Psoas muscle (tissue), 7 donors: ENCODE measurements at regions not wholly inside any gene's neighbourhood (a gene's known extent, or its start where the extent isn't known, plus 50 kb on each side); places are given as distances from the start of the nearest gene placed in this dataset.

ENCODE experiments used
- ATAC-seq, 4 donors: fragments of 200-7000 bp; cut with Tn5 transposase; one replicate each; pipeline ENCODE4 v1.9.1; 2020; ENCODE audit warnings: moderate library complexity in 3 of 4, mild to moderate bottlenecking in 2 of 4
- DNase-seq, 2 donors: peaks; one replicate each; pipeline ENCODE4 v3.0.0-alpha.2; 2020
- H3K27ac ChIP-seq: fragments of 200-600 bp; one replicate; pipeline ENCODE4 v1.8.0; 2022
- H3K27me3 ChIP-seq, 3 donors: fragments of 200-600 bp in 1 of 3; one replicate each; pipeline versions ENCODE4 v1.6.1 to v1.8.0; 2013 to 2022; ENCODE audit warnings: low read length in 2 of 3, mild to moderate bottlenecking in 2 of 3, moderate library complexity in 1 of 3; ENCODE audit not compliant: insufficient read depth in 3 of 3
- H3K36me3 ChIP-seq, 2 donors: fragments of 200-600 bp in 1 of 2; one replicate each; pipeline versions ENCODE4 v1.6.1 to v1.8.0; 2013 to 2022; ENCODE audit warnings: low read depth in 1 of 2, mild to moderate bottlenecking in 1 of 2, moderate library complexity in 1 of 2; ENCODE audit not compliant: insufficient read depth in 1 of 2
- H3K4me1 ChIP-seq: fragments of 200-600 bp; one replicate; pipeline ENCODE4 v1.8.0; 2022
- H3K4me3 ChIP-seq: fragments of 200-600 bp; one replicate; pipeline ENCODE4 v1.8.0; 2022; ENCODE audit warnings: mild to moderate bottlenecking
- H3K9me3 ChIP-seq: fragments of 200-600 bp; one replicate; pipeline ENCODE4 v1.8.0; 2022
- WGBS, 3 donors: extraction: QIAGEN DNeasy Blood & Tissue Kit; methylation state at CpG; one replicate each; pipeline versions ENCODE4 v1.1.6 to v1.1.7; 2013; 5-methylcytosine and 5-hydroxymethylcytosine counted together
- intact Hi-C, 2 donors: fragments of 100-400 bp; cut with DNase I; formaldehyde crosslinking; loops; one replicate each; pipeline versions ENCODE4 v1.11.0 to v1.14.2; 2022
- TF ChIP-seq, protein P1 (sequence below): fragments of 200-600 bp; IDR thresholded peaks from one replicate; pipeline ENCODE4 v1.8.0; 2022; ENCODE audit warnings: antibody characterized with exemption
- donor health status: healthy with polysubstance abuse.
- donor health status: DM: no; HTN: no; CAD: no; lungs with moderate emphysema.
- donor health status: Bipolar disorder and iron deficiency.
- donor health status: healthy.
- donor health status: DM: yes; HTN: yes; CAD: no.
- donor health status: DM: no; HTN: no; CAD: no.
- donor health status: DM: yes; HTN: yes; CAD: no.

DNA sequence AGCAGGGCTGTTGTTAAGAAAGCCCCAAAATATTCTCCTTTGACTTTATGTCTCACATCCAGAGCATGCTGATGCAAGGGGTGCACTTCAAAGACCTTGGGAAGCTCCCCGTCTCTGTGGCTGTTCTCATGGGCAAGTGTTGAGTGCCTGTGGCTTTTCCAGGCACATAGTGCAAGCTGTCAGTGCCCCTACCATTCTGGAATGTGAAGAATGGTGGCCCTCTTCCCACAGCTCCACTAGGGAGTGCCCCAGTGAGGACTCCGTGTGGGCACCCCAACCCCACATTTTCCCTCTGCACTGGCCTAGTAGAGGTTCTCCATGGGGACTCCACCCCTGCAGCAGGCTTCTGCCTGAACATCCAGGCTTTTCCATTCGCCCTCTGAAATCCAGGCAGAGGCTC, 673.7 kb downstream of the HTR1B start:
- no peak overlapping the region for H3K4me3 ChIP-seq
- TF ChIP-seq, protein P1, sequence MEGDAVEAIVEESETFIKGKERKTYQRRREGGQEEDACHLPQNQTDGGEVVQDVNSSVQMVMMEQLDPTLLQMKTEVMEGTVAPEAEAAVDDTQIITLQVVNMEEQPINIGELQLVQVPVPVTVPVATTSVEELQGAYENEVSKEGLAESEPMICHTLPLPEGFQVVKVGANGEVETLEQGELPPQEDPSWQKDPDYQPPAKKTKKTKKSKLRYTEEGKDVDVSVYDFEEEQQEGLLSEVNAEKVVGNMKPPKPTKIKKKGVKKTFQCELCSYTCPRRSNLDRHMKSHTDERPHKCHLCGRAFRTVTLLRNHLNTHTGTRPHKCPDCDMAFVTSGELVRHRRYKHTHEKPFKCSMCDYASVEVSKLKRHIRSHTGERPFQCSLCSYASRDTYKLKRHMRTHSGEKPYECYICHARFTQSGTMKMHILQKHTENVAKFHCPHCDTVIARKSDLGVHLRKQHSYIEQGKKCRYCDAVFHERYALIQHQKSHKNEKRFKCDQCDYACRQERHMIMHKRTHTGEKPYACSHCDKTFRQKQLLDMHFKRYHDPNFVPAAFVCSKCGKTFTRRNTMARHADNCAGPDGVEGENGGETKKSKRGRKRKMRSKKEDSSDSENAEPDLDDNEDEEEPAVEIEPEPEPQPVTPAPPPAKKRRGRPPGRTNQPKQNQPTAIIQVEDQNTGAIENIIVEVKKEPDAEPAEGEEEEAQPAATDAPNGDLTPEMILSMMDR: no peak
- intact Hi-C loops: no loop called here
- ATAC-seq (no peak), DNase-seq (no peak)
- no peaks in the 10 kb centered on the region for H3K4me1 ChIP-seq
- H3K9me3 ChIP-seq: no peaks in the 10 kb centered on the region
- H3K36me3 ChIP-seq: no peaks in the 10 kb centered on the region
- WGBS, 3 donors: 62 to 79% (median 64%) methylated on average over 3 of the region's 3 CpGs
- no peak overlapping the region for H3K27ac ChIP-seq
- no peaks in the 10 kb centered on the region for H3K27me3 ChIP-seq

DNA sequence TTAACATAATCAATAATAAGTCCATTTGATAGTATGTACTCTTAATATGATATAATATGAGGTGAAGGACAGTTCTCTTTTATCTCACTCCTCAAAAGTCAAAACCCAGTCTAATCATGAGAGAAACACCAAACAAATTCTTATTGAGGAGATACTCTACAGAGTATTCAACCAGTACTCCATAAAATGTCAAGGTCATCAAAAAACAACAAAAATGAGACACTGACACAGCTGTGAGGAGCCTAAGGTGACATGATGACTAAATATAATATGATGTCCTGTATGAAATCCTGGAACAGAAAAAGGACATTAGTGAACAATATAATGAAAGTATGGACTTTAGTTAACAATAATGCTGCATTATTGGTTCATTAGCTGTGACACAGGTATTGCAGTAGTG, 675.1 kb downstream of the HTR1B start:
- intact Hi-C loops: no loop called here
- no peak for ATAC-seq
- no peak for DNase-seq
- no peaks in the 10 kb centered on the region for H3K27me3 ChIP-seq
- H3K9me3 ChIP-seq: no peaks in the 10 kb centered on the region
- no peak overlapping the region for H3K27ac ChIP-seq
- TF ChIP-seq, protein P1: no peak
- H3K36me3 ChIP-seq: no peaks in the 10 kb centered on the region
- no peaks in the 10 kb centered on the region for H3K4me1 ChIP-seq
- H3K4me3 ChIP-seq: no peak overlapping the region

DNA sequence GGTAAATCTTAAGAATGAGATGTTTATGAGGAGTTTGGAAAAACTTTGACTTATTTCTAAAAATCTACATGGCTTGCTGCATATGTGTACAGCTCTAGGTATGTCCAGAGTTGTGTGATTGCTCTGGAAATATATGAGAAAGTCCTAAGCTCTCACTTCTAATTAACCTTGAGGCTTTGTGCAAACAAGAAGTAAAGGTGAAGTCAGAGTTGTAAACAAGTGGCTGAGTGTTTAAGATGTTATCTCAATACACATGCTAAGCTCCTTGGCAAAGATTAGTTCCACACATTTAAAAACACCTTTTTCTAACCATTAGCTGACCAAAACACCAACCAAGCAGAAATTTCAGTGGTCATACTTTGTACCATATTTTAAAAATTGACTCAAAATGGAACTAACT, 684.2 kb downstream of the HTR1B start:
- intact Hi-C loops: no loop called here
- TF ChIP-seq, protein P1: no peak
- DNase-seq: no peak

DNA sequence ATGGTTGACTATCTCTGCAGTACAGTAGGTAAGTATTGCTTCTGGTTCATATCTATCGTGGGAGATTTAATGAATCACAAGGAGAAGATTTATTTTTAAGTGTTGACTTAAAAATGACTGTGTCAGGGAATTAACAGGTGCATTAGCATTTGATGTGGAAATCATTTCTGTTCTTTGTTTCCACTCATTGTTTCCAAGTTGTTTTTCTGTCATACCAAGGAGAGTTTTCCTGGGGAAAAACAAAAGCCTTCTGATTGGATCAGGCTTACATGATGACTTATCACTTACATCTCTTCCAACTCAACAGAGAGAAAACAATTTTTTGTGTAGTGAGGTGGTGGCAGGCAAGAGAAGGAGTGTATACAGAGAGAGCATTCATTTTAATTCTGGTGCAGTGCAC, 686.4 kb downstream of the HTR1B start:
- Histone ChIP-seq H3K27ac (no peak overlapping the region), H3K4me1 (no peaks in the 10 kb centered on the region), H3K27me3 (no peaks in the 10 kb centered on the region), H3K36me3 (no peaks in the 10 kb centered on the region), H3K9me3 (no peaks in the 10 kb centered on the region), H3K4me3 (no peak overlapping the region)
- intact Hi-C loops: no loop called here
- no peak for DNase-seq
- TF ChIP-seq, protein P1: no peak
- whole genome bisulfite sequencing, 3 donors: 46 to 62% (median 61%) methylated on average over 1 of the region's 1 CpG
- no peak for ATAC-seq

More for the DNA sequence above, 684.2 kb downstream of the HTR1B start:
- Histone ChIP-seq H3K4me3 (no peak overlapping the region), H3K9me3 (no peaks in the 10 kb centered on the region), H3K27ac (no peak overlapping the region), H3K27me3 (no peaks in the 10 kb centered on the region), H3K4me1 (no peaks in the 10 kb centered on the region), H3K36me3 (no peaks in the 10 kb centered on the region)
- no peak for ATAC-seq

DNA sequence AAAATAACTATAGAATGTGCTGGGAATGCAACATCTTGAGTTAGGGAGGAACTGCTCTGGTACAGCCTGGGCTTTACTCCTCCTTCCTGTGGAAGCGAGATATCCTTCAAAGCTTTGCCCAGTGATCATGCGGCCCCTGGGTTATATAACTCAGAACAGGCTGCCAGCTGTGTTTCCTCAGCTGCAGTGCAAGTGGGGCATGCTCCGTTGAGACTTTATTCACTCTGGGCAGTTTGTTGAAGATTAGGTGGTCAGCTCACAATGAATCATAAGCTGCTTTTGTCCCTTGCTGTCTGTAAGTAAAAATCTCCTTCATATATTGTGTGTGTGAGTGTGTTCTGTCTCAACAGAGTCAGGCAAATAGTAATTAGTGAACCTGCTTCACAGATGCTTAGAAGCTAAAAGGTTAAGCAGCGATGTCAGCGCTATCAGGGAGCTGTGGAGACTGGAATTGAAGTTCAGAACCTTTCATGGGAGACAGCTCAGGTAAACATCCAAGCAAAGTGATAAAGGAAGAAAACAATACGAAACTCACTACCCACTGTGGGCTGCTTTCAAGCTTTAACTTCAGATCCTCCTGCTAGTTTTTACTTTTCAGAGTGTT, 688.4 kb downstream of the HTR1B start:
- intact Hi-C loops: no loop called here
- Histone ChIP-seq H3K27ac (no peak overlapping the region), H3K4me3 (no peak overlapping the region), H3K9me3 (no peaks in the 10 kb centered on the region), H3K27me3 (no peaks in the 10 kb centered on the region), H3K4me1 (no peaks in the 10 kb centered on the region), H3K36me3 (no peaks in the 10 kb centered on the region)
- ATAC-seq: no peak
- TF ChIP-seq, protein P1: no peak
- DNase-seq: no peak
- WGBS, 3 donors: 53 to 55% (median 54%) methylated on average over 6 of the region's 6 CpGs
